Neuronal stem cell (in vitro differentiated cells): ENCODE measurements at regions not wholly inside any gene's neighbourhood (a gene's known extent, or its start where the extent isn't known, plus 50 kb on each side); places are given as distances from the start of the nearest gene placed in this dataset.

ENCODE experiments used
- DNase-seq: peaks from one replicate; pipeline ENCODE4 v3.0.0-alpha.2; 2013; ENCODE audit warnings: low spot score
- H2AFZ ChIP-seq: one replicate; pipeline ENCODE4 v1.6.1; 2013; ENCODE audit warnings: mild to moderate bottlenecking, low read length, inconsistent platforms
- H2AK5ac ChIP-seq: 2 replicates; pipeline ENCODE4 v1.6.1; 2013; ENCODE audit warnings: low read depth, mild to moderate bottlenecking, inconsistent platforms, low read length, moderate library complexity, mixed read lengths
- H2BK120ac ChIP-seq: 2 replicates; pipeline ENCODE4 v1.6.1; 2013; ENCODE audit warnings: low read depth, mild to moderate bottlenecking, inconsistent platforms, low read length, moderate library complexity, mixed read lengths
- H2BK12ac ChIP-seq: one replicate; pipeline ENCODE4 v1.6.1; 2013; ENCODE audit warnings: low read length, inconsistent platforms
- H2BK15ac ChIP-seq: 2 replicates; pipeline ENCODE4 v1.6.1; 2013; ENCODE audit warnings: mild to moderate bottlenecking, low read length, inconsistent platforms, mixed read lengths
- H2BK5ac ChIP-seq: one replicate; pipeline ENCODE4 v1.6.1; 2013; ENCODE audit warnings: inconsistent platforms, mild to moderate bottlenecking, low read length, moderate library complexity
- H3K14ac ChIP-seq: one replicate; pipeline ENCODE4 v1.6.1; 2013; ENCODE audit warnings: low read length, inconsistent platforms
- H3K18ac ChIP-seq: 2 replicates; pipeline ENCODE4 v1.6.1; 2013; ENCODE audit warnings: low read length, inconsistent platforms
- H3K23ac ChIP-seq: 2 replicates; pipeline ENCODE4 v1.6.1; 2013; ENCODE audit warnings: low read depth, mild to moderate bottlenecking, mixed read lengths, low read length, inconsistent platforms; ENCODE audit not compliant: poor library complexity
- H3K27ac ChIP-seq: replicated peaks from 3 replicates; pipeline ENCODE4 v1.5.1; 2013; ENCODE audit warnings: low read length, inconsistent platforms
- H3K27me3 ChIP-seq, 3 experiments: 2 replicates each; pipeline ENCODE4 v1.6.1; 2013; ENCODE audit warnings: low read length in 3 of 3, mild to moderate bottlenecking in 2 of 3, inconsistent platforms in 1 of 3, low read depth in 1 of 3, mixed read lengths in 1 of 3, moderate library complexity in 1 of 3; ENCODE audit not compliant: control insufficient read depth in 3 of 3, insufficient read depth in 3 of 3
- H3K36me3 ChIP-seq, 2 donors: replicated peaks in 1 of 2; 2 replicates each; pipeline ENCODE4 v1.6.1; 2013; ENCODE audit warnings: low read length in 2 of 2; ENCODE audit not compliant: control insufficient read depth in 2 of 2, insufficient read depth in 2 of 2
- H3K4ac ChIP-seq: 2 replicates; pipeline ENCODE4 v1.6.1; 2013; ENCODE audit warnings: inconsistent platforms, mild to moderate bottlenecking, low read length, moderate library complexity
- H3K4me1 ChIP-seq, 2 donors: 1 replicate in 1 of 2; 2 replicates in 1 of 2; pipeline ENCODE4 v1.6.1; 2013; ENCODE audit warnings: low read length in 2 of 2, low read depth in 1 of 2; ENCODE audit not compliant: control insufficient read depth in 2 of 2, insufficient read depth in 1 of 2
- H3K4me2 ChIP-seq: one replicate; pipeline ENCODE4 v1.6.1; 2013; ENCODE audit warnings: mild to moderate bottlenecking, low read length, inconsistent platforms; ENCODE audit not compliant: insufficient read depth, poor library complexity, severe bottlenecking
- H3K4me3 ChIP-seq, 2 donors: 2 replicates each; pipeline ENCODE4 v1.5.1; 2013; ENCODE audit warnings: low read length in 2 of 2, mild to moderate bottlenecking in 2 of 2, inconsistent platforms in 1 of 2, moderate library complexity in 1 of 2
- H3K79me1 ChIP-seq: one replicate; pipeline ENCODE4 v1.6.1; 2013; ENCODE audit warnings: low read depth, mild to moderate bottlenecking, inconsistent platforms, low read length, moderate library complexity
- H3K9ac ChIP-seq: one replicate; pipeline ENCODE4 v1.6.1; 2013; ENCODE audit warnings: mild to moderate bottlenecking, low read depth, low read length, inconsistent platforms; ENCODE audit not compliant: poor library complexity
- H3K9me3 ChIP-seq, 2 donors: replicated peaks in 1 of 2; 2 replicates each; pipeline versions ENCODE3 to v1.6.1; 2013; ENCODE audit warnings: low read length in 2 of 2, mild to moderate bottlenecking in 2 of 2, inconsistent platforms in 1 of 2, low read depth in 1 of 2, mixed read lengths in 1 of 2, moderate library complexity in 1 of 2; ENCODE audit not compliant: control insufficient read depth in 2 of 2, insufficient read depth in 1 of 2
- H4K8ac ChIP-seq: one replicate; pipeline ENCODE4 v1.6.1; 2013; ENCODE audit warnings: low read depth, mild to moderate bottlenecking, inconsistent platforms, low read length, moderate library complexity
- H4K91ac ChIP-seq: one replicate; pipeline ENCODE4 v1.6.1; 2013; ENCODE audit warnings: low read length, low read depth, mild to moderate bottlenecking, inconsistent platforms; ENCODE audit not compliant: poor library complexity
- WGBS, 2 donors: extraction: QIAGEN DNeasy Blood & Tissue Kit; methylation state at CpG; one replicate each; pipeline ENCODE4 v1.1.7; 2013; ENCODE audit warnings: missing lambda C conversion rate in 2 of 2, mixed read lengths in 1 of 2; ENCODE audit not compliant: insufficient read length in 2 of 2, insufficient replicate concordance in 1 of 2; ENCODE audit errors: extremely low coverage in 2 of 2; 5-methylcytosine and 5-hydroxymethylcytosine counted together

- no peaks in the 10 kb centered on the region for H3K36me3 ChIP-seq
- H3K27me3 ChIP-seq, result no peaks in the 10 kb centered on the region
- H2BK15ac ChIP-seq, result no peak overlapping the region
- no peak overlapping the region for H3K18ac ChIP-seq
- no peak overlapping the region for H2BK120ac ChIP-seq
- H3K4me1 ChIP-seq, result peaks cover 0 to 2% of the 10 kb centered on the region in 2 donors
- no peak overlapping the region for H3K4ac ChIP-seq
- no peak overlapping the region for H2AFZ ChIP-seq
- no peak overlapping the region for H3K4me2 ChIP-seq
- H2BK5ac ChIP-seq, result no peak overlapping the region
- no peak overlapping the region for H3K27ac ChIP-seq
- H2BK12ac ChIP-seq, result no peak overlapping the region
- no peaks in the 10 kb centered on the region for H3K79me1 ChIP-seq
- DNase-seq, result no peak
- H4K91ac ChIP-seq, result no peak overlapping the region
- no peak overlapping the region for H3K14ac ChIP-seq
- H3K23ac ChIP-seq, result no peak overlapping the region
- no peak overlapping the region for H4K8ac ChIP-seq
- WGBS, 2 donors, result no CpG with 5 or more reads among the region's 5 CpGs
- no peaks in the 10 kb centered on the region for H3K9me3 ChIP-seq
- H2AK5ac ChIP-seq, result no peak overlapping the region
- no peak overlapping the region for H3K9ac ChIP-seq
- H3K4me3 ChIP-seq, result no peak overlapping the region
Measured at GRCh38 chr14:83162361-83162929, 1628.8 kb upstream of the SEL1L start.

DNA sequence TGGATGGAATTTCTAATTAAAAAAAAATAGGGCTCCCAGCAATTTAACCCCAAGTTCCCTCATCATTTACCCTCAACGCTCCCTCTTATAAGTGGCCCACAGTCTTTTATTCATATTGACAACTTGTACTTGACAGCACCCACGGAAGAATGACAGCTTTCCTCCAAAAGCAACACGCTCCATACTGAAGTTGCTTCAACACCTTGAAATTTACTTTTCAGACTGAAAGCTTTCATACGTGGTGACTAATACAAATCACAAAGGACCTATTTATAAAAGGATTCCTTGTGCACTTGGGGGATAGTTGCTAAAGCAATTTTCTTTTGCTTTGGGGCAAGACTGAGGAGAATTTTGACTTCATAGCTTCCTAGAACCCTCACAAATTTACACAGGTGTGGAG is 1629.4 kb upstream of the SEL1L start:
- no peaks in the 10 kb centered on the region for H3K36me3 ChIP-seq
- H3K9ac ChIP-seq, result no peak overlapping the region
- DNase-seq, result no peak
- H3K27me3 ChIP-seq, result no peaks in the 10 kb centered on the region
- no peak overlapping the region for H3K27ac ChIP-seq
- no peak overlapping the region for H4K8ac ChIP-seq
- no peak overlapping the region for H2BK120ac ChIP-seq
- no CpG with 5 or more reads among the region's 4 CpGs for WGBS, 2 donors
- no peaks in the 10 kb centered on the region for H3K9me3 ChIP-seq
- no peak overlapping the region for H3K14ac ChIP-seq
- no peak overlapping the region for H3K4me3 ChIP-seq
- H3K4me1 ChIP-seq, result peaks cover 0 to 2% of the 10 kb centered on the region in 2 donors
- H2AK5ac ChIP-seq, result no peak overlapping the region
- H2AFZ ChIP-seq, result no peak overlapping the region
- H3K23ac ChIP-seq, result no peak overlapping the region
- H3K4ac ChIP-seq, result no peak overlapping the region
- H3K79me1 ChIP-seq, result no peaks in the 10 kb centered on the region
- no peak overlapping the region for H2BK5ac ChIP-seq
- no peak overlapping the region for H3K4me2 ChIP-seq
- H2BK12ac ChIP-seq, result no peak overlapping the region
- H3K18ac ChIP-seq, result no peak overlapping the region
- H4K91ac ChIP-seq, result no peak overlapping the region
- H2BK15ac ChIP-seq, result no peak overlapping the region

- H2BK5ac ChIP-seq, result no peak overlapping the region
- no peaks in the 10 kb centered on the region for H3K36me3 ChIP-seq
- H3K9me3 ChIP-seq, result no peaks in the 10 kb centered on the region
- H3K4me2 ChIP-seq, result no peak overlapping the region
- H3K4ac ChIP-seq, result no peak overlapping the region
- no peaks in the 10 kb centered on the region for H3K4me1 ChIP-seq
- H2BK120ac ChIP-seq, result no peak overlapping the region
- H3K23ac ChIP-seq, result no peak overlapping the region
- WGBS, 2 donors, result no CpG with 5 or more reads among the region's 6 CpGs
- no peak overlapping the region for H3K18ac ChIP-seq
- no peak overlapping the region for H2AK5ac ChIP-seq
- no peak overlapping the region for H2BK12ac ChIP-seq
- no peak overlapping the region for H2BK15ac ChIP-seq
- no peaks in the 10 kb centered on the region for H3K27me3 ChIP-seq
- H3K14ac ChIP-seq, result no peak overlapping the region
- no peak overlapping the region for H3K4me3 ChIP-seq
- H3K27ac ChIP-seq, result no peak overlapping the region
- H2AFZ ChIP-seq, result no peak overlapping the region
- H4K91ac ChIP-seq, result no peak overlapping the region
- no peak overlapping the region for H3K9ac ChIP-seq
- H3K79me1 ChIP-seq, result no peaks in the 10 kb centered on the region
- DNase-seq, result no peak
- no peak overlapping the region for H4K8ac ChIP-seq
Measured at GRCh38 chr14:83164016-83164415, 1630.4 kb upstream of the SEL1L start.

DNA sequence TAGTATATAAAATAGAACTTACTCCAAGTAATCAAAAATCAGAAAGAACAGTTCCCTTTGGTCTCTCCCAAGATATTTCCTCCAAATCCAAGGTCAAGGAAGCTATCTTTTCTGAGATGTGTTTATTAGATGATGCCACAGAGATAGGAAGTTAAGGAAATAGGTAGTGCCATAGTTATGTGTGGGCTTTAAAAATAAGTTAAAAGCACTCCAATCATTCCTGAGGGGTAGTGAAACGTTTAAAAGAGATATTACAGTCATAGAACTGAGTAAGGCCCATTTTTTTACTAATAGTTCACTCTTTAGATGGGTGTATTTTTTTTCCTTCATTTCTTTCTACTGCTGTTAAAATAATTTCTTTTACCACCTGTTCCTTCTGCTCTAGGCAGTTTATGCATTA is 1630.9 kb upstream of the SEL1L start:
- Histone ChIP-seq H2BK12ac (no peak overlapping the region), H3K14ac (no peak overlapping the region), H3K79me1 (no peaks in the 10 kb centered on the region), H4K8ac (no peak overlapping the region), H3K18ac (no peak overlapping the region), H2AK5ac (no peak overlapping the region), H3K27me3 (no peaks in the 10 kb centered on the region), H3K9ac (no peak overlapping the region), H3K4ac (no peak overlapping the region), H2AFZ (no peak overlapping the region), H3K9me3 (no peaks in the 10 kb centered on the region), H4K91ac (no peak overlapping the region), H3K23ac (no peak overlapping the region), H3K4me3 (no peak overlapping the region), H2BK5ac (no peak overlapping the region), H3K4me1 (no peaks in the 10 kb centered on the region), H2BK15ac (no peak overlapping the region), H3K36me3 (no peaks in the 10 kb centered on the region), H2BK120ac (no peak overlapping the region), H3K4me2 (no peak overlapping the region), H3K27ac (no peak overlapping the region)
- WGBS, 2 donors, result no CpG with 5 or more reads among the region's 1 CpG
- DNase-seq, result no peak
